ENCODE measurements at regions not wholly inside any gene's neighbourhood (a gene's known extent, or its start where the extent isn't known, plus 50 kb on each side); places are given as distances from the start of the nearest gene placed in this dataset.

DNA sequence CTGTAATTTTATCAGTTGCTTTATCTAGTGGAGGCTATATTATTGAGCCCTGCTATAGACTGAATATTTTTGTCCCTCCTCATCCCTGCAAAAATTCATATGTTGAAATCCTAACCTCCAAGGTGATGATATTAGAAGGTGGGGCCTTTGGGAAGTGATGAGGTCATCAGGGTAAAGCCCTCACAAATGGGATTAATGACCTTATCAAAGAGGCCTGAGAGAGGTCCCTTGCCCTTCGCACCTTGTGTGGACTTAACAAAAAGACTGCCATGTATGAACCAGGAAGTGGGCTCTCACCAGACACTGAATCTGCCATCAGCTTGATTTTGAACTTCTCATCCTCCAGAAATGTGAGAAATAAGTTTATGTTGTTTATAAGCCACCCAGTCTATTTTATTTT is 381.4 kb upstream of the ONECUT1 start:
- Mint-ChIP-seq H3K27ac (no peak overlapping the region), H3K9me3 (peaks cover 46% of the 10 kb centered on the region), H3K4me1 (ENCODE audit: low read depth) (no peaks in the 10 kb centered on the region), H3K36me3 (ENCODE audit: low read depth) (no peaks in the 10 kb centered on the region), H3K4me3 (no peak overlapping the region), H3K27me3 (ENCODE audit: insufficient read depth) (no peaks in the 10 kb centered on the region)
- no peak for DNase-seq
- TF ChIP-seq, protein P1, sequence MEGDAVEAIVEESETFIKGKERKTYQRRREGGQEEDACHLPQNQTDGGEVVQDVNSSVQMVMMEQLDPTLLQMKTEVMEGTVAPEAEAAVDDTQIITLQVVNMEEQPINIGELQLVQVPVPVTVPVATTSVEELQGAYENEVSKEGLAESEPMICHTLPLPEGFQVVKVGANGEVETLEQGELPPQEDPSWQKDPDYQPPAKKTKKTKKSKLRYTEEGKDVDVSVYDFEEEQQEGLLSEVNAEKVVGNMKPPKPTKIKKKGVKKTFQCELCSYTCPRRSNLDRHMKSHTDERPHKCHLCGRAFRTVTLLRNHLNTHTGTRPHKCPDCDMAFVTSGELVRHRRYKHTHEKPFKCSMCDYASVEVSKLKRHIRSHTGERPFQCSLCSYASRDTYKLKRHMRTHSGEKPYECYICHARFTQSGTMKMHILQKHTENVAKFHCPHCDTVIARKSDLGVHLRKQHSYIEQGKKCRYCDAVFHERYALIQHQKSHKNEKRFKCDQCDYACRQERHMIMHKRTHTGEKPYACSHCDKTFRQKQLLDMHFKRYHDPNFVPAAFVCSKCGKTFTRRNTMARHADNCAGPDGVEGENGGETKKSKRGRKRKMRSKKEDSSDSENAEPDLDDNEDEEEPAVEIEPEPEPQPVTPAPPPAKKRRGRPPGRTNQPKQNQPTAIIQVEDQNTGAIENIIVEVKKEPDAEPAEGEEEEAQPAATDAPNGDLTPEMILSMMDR (IDR thresholded peaks at IDR 0.05) = no peak

DNA sequence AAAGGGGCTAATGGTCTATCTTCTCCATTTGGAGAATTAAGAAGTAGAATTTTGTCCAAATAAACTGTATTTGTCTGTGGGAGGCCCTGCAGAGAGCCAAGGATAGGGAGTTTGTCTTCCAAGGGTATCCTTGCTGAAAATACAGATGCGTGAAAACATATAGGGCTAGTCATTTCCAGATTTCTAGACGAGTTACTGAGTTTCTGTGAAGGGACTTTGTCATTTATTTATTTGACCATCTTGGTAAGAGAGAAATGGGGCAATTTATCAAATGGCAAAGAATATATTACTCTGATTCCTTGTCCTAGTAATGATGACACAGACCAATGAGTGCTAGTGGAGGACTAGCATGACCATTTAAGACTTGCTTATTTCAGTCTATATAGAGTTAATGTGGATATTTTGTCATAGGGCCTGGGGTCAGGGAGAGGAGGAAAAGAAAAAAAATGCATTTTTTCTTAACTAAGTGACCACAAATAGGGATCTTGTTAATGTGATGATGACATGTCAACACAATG is 376.6 kb upstream of the ONECUT1 start:
- TF ChIP-seq, protein P1 (IDR thresholded peaks at IDR 0.05) = no peak
- H3K4me3 Mint-ChIP-seq = no peak overlapping the region
- H3K4me1 Mint-ChIP-seq (ENCODE audit: low read depth) = no peaks in the 10 kb centered on the region
- no peak for DNase-seq
- peaks cover 4% of the 10 kb centered on the region; the same call in 1 of the 2 replicates for H3K36me3 Mint-ChIP-seq (ENCODE audit: low read depth)
- H3K27ac Mint-ChIP-seq = no peak overlapping the region
- peaks cover 48% of the 10 kb centered on the region for H3K9me3 Mint-ChIP-seq
- no peaks in the 10 kb centered on the region for H3K27me3 Mint-ChIP-seq (ENCODE audit: insufficient read depth)

DNA sequence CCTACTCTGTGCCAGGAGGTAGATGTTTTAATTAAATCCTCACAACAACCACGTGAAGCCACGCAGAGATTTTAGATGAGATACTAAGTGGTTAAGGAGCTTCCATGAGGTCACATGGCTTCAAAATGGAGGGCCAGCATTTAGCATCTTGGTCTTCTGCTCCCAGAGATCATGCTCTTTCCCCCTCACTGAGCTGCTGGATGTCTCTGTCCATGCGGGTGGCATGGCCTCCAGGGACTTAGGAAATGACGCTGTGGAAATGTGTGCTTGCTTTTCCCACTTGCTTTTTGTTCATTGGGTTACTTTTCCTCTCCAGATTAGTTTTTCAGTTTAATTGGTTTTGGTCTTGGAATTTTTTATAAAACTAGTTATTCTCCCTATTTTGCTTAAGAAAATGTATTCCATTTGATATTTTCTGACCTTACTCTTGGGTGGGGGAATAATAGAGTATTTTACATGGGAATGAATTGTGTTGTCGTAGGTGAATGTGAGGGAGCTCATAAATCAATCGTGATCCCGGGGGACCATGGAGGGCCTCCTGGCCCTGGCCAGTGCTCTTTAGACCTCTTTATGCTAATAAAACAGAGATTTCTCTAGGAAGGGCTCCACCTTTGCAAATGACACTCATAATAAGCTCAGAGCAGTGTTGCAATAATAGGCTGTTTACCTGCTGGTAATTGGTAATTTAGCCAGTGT is 376.0 kb upstream of the ONECUT1 start:
- no peak for DNase-seq
- peaks cover 45% of the 10 kb centered on the region for H3K9me3 Mint-ChIP-seq
- H3K27me3 Mint-ChIP-seq (ENCODE audit: insufficient read depth) = no peaks in the 10 kb centered on the region
- TF ChIP-seq, protein P1 (IDR thresholded peaks at IDR 0.05) = no peak
- H3K36me3 Mint-ChIP-seq (ENCODE audit: low read depth) = peaks cover 4% of the 10 kb centered on the region; the same call in 1 of the 2 replicates
- no peak overlapping the region for H3K4me3 Mint-ChIP-seq
- H3K27ac Mint-ChIP-seq = no peak overlapping the region
- H3K4me1 Mint-ChIP-seq (ENCODE audit: low read depth) = no peaks in the 10 kb centered on the region

DNA sequence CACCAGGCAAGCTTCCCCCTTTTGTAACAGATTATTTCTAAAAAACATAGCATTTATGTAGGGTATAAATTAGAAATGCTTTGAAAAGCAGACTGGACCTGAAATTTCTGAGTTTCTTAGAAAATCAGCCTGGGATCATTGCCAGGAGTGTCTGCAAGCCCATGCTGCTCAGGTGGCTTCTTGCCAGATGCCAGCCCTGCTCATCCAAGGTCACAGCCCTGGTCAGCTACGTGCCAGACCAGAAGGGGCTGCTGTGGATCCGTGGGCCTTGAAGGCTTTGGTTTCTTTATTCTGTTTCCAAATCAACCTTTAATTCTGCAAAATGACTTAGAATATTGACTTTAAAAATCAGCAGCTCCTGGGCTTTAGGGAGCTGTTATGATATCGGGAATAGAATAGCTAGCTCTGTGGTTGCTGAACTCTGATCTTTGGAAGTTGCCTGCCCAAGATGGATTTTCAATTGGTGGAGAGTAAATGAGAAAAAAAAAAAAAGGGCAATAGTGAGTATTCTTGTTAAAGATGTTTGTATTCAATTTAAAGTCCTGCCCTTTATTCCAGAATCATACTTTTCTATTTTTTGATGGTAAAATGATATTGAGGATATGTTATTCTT is 370.1 kb upstream of the ONECUT1 start:
- Mint-ChIP-seq H3K4me1 (ENCODE audit: low read depth) (no peaks in the 10 kb centered on the region), H3K36me3 (ENCODE audit: low read depth) (peaks cover 4% of the 10 kb centered on the region; the same call in 1 of the 2 replicates), H3K27me3 (ENCODE audit: insufficient read depth) (no peaks in the 10 kb centered on the region; the same call in 1 of the 2 replicates), H3K4me3 (no peak overlapping the region), H3K27ac (no peak overlapping the region), H3K9me3 (peaks cover 51% of the 10 kb centered on the region)
- TF ChIP-seq, protein P1 (IDR thresholded peaks at IDR 0.05) = no peak
- no peak for DNase-seq

DNA sequence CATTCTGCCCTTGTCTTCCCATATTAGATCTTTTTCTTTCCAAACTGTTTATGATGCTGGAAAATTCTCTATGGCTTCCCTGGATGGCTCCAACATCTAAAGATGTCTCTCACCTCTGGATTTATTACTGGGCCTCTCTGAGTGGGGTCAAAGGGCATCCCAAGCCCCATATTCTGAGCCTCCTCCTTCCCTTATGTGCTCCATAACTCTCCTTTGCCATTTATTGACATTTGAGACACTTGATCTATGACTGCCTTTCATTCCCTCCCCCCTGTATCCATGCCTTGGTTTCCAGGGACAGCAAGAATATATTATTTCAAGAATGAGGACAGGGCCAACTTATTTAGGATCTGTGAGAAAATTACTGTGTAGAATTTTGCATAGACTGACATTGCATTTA is 369.3 kb upstream of the ONECUT1 start:
- TF ChIP-seq, protein P1 (IDR thresholded peaks at IDR 0.05) = no peak
- no peaks in the 10 kb centered on the region for H3K4me1 Mint-ChIP-seq (ENCODE audit: low read depth)
- no peak overlapping the region for H3K27ac Mint-ChIP-seq
- peaks cover 4% of the 10 kb centered on the region; the same call in 1 of the 2 replicates for H3K36me3 Mint-ChIP-seq (ENCODE audit: low read depth)
- no peaks in the 10 kb centered on the region; the same call in 1 of the 2 replicates for H3K27me3 Mint-ChIP-seq (ENCODE audit: insufficient read depth)
- H3K4me3 Mint-ChIP-seq = no peak overlapping the region
- DNase-seq = no peak
- peaks cover 44% of the 10 kb centered on the region for H3K9me3 Mint-ChIP-seq
